ENCODE measurements at regions not wholly inside any gene's neighbourhood (a gene's known extent, or its start where the extent isn't known, plus 50 kb on each side); places are given as distances from the start of the nearest gene placed in this dataset.

GRCh38 chr2:12083081-12083581, 336.7 kb downstream of the LPIN1 start:
- DNase-seq (ENCODE audit: low read depth in 3 of 3): no peak

DNA sequence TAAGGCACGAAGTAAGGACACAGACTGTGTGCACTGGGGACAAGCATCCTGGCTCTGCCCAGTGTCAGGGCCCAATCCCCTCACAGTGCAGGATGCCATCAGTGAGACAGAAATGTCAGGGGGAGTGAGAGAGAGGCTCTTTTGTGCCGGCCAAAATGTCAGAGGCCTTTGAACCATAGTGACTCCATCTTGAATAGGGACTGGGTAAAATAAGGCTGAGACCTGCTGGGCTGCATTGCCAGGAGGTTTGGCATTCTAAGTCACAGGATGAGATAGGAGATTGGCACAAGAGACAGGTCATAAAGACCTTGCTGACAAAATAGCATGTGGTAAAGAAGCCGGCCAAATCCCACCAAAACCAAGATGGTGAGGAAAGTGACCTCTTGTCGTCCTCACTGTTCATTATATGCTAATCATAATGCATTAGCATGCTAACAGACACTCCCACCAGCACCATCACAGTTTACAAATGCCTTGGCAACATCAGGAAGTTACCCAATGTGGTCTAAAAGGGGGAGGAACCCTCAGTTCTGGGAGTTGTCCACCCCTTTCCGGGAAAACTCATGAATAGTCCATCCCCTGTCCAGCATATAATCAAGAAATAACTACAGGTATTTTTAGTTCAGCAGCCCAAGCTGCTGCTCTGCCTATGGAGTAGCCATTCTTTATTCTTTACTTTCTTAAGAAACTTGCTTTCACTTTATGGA, 337.4 kb downstream of the LPIN1 start:
- no peak for DNase-seq (ENCODE audit: low read depth in 3 of 3)

DNA sequence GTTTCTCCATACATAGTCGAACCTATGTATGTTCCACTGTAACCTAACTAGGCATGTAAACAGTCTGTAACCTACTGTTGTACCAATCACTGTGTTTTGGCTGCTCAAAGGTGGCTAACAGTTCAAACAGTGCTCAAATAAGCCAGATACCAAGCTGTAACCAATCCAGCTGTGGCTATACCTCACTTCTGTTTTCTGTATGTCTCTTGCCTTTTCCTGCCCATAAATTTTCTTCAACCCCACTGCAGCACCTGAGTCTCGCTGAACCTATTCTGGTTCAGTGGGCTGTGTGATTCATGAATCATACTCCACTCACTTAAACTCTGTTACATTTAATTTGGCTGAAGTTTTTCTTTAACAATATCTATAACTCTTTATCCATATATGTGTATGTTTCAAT, 340.7 kb downstream of the LPIN1 start:
- no peak for DNase-seq (ENCODE audit: low read depth in 3 of 3)

DNA sequence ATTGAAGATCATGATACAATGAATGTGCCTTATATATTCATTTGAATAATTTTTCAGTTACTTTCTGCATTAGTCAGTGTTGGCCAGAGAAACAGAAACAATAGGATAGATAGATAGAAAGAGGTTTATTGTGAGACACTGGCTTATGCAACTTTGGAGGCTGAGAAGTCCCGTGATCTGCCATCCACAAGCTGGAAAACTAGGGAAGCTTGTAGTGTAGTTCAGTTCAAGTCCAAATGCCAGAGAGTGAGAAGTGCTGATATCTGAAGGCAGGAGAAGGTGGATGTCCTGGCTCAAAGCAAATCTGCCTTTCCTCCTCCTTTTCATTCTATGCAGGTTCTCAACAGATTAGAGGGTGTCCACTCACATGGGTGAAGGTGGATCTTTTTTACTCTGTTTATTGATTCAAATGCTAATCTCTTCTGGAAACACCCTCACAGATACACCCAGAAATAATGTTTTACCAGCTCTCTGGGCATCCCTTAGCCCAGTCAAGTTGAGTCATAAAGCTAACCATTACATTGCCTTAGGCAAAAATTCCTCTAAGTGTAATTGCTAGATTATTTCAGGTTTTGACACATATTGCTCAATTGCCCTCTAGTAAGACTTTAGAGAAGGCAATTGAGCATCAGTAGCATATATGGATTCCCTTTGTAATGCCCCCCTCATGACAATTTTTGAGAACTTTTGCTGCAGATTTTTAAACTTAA, 341.4 kb downstream of the LPIN1 start:
- DNase-seq (ENCODE audit: low read depth in 3 of 3): no peak

- no peak for DNase-seq (ENCODE audit: low read depth in 3 of 3)
Observed at GRCh38 chr2:12089001-12089400, 342.6 kb downstream of the LPIN1 start.

DNA sequence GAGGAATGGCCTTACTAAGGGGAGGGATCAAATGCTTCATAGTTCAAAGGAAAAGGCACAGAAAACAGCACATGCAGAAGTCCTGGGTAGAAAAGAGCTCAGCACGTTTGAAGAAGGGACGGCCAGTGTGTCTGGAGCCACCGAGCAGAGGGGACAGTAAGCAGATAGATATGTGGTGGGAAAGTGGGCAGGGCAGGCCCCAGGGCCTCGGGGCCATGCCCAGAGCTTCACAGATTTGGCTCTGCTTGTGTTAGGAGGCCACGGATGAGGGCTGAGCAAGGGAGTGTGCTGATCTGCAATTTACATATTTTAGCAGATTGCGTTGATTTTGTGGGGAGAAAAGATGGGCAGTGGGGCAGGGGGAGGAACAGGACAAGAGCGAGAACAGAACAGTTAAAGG, 343.1 kb downstream of the LPIN1 start:
- no peak for DNase-seq (ENCODE audit: low read depth in 3 of 3)

DNA sequence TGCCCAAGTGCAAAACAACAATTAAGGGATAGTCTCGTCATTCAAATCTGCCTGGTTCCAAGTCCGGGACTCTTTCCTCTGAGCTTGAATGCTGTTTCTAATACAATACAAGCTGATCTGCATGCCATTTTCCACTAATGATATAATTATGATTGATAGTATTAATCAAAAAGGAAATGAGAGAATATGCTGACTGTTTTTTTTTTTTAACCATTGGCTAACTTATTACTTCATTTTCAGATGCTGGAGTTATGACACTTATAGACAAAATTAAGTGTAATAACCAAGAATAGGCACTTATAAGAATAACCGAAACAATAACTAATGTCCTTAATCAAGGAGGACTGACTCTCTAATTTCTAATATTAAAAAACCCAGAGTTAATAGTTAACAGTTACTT, 343.6 kb downstream of the LPIN1 start:
- no peak for DNase-seq (ENCODE audit: low read depth in 3 of 3)

GRCh38 chr2:12090590-12090989, 344.2 kb downstream of the LPIN1 start:
- no peak for DNase-seq (ENCODE audit: low read depth in 3 of 3)

DNA sequence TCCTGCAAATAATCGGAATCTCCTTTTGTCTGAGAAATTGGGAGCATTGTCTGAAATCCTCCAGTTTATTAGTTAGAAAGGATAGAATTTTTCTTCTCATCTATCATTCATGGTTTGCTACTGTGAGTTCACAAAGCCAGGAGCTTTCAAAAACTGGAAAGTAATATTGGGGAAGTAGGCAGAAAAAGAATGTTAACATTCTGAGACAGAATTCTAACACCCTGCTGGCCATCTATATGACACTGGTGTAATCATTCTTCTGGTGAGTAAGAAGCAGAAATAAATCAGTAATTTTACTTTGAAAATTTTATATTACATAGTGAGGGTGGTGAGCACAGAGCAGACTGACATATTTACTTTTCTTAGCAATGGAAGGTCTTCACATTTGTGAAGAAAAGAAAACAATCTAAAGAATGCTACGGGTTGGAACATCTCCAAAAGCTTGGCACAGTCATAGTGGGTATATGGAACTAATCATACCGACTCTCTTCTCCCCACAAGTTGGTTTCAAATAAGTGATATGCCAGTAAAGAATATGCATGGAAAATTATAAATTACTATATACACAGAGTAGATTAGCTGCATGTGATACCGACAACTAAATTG, 344.9 kb downstream of the LPIN1 start:
- no peak for DNase-seq (ENCODE audit: low read depth in 3 of 3)

- DNase-seq (ENCODE audit: low read depth in 3 of 3): no peak
Observed at GRCh38 chr2:12094134-12094533, 347.7 kb downstream of the LPIN1 start.

GRCh38 chr2:12096051-12096787, 349.8 kb downstream of the LPIN1 start:
- no peak for DNase-seq (ENCODE audit: low read depth in 3 of 3)

DNA sequence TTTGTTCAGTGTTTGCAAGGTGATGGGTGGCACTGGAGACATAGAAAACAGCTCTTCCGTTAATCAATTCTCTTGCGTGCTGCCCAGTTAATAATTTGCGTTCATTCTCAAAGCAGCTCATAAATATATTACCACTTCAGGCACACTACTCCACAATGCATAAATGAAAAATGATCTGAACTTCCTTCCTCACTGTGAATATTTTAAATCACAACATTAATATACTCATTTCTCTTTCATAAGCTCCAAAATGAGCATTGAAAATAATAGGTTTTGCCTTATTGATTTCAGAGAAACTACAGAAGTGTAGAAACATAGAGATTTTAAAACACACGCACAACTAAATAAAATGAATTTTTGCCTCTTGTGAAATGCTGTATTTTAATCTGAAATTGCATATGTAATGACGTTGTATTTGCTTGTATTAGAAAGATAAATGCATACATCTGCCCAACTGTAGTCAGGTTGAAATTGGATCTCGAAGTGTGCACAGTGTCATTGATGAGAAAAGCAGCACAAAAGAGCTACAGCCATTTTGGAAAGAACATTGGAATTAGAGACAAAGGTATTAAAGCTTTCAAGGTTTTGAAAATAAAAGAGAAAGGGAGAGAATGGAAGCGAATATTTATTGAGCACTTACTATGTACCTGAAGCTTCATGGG, 350.5 kb downstream of the LPIN1 start:
- no peak for DNase-seq (ENCODE audit: low read depth in 3 of 3)

DNA sequence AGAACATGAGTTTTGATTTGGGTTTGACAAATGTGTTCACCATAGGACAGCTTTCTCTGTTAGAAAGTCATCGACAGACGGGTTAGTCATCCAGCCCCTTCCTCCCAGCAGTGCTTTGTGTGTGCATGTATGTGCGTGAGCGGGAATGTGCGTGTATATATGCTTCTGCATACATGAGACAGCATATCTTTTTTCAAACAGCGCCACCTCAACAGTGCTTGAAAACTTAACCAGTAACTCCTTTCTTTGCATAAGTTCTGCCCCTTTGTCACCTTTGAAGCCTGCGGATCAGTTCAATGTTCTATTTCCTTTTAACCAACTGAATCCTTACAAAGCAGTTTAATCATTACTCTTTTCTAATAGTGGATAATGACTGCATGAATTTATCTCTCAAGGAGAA, 351.4 kb downstream of the LPIN1 start:
- DNase-seq (ENCODE audit: low read depth in 3 of 3): no peak

DNA sequence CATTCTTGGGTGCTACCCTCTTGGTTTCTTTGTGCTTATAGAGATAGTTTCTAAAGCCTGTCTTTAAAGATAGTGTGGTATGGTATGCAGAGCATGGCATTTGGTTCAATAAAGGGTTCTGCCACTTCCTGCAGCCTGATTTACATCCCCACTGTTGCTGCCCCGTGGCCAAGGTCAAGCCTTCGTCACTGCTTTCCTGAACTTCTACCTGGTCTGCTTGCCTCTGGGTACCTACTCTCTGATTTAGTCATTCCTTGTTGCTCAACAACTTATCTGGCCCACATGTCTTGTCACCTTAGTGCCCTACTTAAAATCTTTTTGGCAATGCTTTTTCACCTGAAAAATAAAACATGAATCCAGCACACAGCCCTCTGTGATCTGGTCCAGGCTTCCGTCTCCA, 352.9 kb downstream of the LPIN1 start:
- no peak for DNase-seq (ENCODE audit: low read depth in 3 of 3)

DNA sequence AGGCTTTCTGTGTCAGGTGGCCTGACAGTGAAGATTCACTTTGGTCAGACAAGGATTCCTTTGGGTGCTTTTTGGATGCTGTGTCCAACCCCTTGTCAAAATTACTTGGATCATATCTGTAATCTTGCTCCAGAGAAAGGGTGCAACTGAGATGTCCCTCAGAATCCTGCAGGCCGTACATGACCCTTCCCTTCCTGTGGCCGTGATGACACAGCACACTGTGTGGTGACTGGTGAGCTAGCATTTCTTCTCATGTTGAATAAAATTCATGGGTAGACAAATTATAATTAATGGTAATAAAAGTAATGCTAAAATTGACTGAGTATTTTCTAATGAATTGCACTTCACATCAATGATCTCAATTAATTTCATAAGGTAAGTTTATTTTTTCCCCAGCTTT, 356.2 kb downstream of the LPIN1 start:
- no peak for DNase-seq (ENCODE audit: low read depth in 3 of 3)

DNA sequence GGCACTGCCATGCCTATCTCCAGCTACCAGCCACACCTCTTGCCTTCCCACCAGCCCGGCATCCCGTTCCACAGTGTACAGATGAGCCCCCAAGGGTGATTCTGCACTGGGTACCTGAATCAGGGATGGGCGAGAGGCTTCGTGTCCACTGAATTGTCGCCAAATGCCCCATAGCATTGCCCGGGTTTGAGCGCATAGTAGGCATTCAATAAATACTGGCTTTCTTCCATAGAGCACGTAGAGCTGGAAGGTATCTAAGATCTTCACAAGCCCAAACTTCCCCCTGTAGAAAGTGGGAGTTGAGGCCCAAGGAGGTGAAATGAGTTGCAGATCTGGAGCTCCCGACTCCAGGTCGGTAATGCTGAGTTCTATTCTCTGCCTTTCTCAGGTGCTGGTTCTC, 358.7 kb downstream of the LPIN1 start:
- DNase-seq (ENCODE audit: low read depth in 3 of 3): no peak

DNA sequence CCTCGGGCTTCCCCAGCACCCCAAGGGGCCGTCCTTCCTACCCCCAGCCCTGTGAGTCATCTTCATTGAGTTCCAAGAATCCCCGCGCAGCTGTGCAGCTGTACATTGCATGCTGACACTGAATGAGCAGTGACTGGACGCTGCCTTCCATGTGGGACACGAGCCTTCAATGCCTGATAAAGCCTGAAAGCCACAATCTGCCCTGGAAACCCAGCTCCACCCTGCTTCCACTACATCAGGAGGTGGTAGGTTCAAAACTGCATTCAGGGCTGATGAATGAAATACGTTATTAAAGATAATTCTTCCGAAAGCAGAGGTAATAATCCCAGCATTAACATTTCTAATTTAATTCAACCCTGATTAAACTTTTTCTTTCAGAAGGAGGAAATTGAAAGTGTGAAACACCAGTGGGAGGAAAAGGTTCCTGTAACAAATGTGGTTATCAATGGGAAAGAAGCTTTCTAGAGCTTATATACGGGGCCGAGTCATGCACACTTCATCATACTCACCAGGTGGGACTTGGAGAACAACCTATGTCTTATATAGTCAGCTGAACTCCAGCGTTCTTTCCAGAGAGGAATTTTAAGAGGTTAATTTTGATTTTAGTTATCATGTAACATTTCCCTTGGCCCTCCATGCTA, 360.1 kb downstream of the LPIN1 start:
- DNase-seq (ENCODE audit: low read depth in 3 of 3): peak in 2 of 3 experiments; percentile 3 to 57

DNA sequence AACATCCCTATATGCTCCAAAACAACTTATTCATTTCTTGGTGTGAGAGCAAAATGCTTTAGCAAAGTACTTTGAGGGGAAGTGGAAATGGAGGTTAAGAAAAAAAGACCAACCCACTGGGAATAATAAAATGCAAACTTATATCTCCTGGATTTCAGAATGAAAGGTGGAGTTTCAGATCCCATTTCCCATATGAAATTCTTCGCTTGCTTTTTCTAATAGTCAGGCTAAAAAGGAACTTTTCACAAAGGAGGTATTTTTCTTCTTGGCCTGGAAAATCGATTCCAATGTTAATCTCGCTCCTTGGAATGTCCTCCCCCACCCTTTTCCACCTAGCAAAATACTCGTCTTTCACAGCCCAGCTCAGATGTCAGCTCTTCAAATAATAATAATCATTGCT, 360.9 kb downstream of the LPIN1 start:
- no peak for DNase-seq (ENCODE audit: low read depth in 3 of 3)

GRCh38 chr2:12107939-12108338, 361.5 kb downstream of the LPIN1 start:
- no peak for DNase-seq (ENCODE audit: low read depth in 3 of 3)

DNA sequence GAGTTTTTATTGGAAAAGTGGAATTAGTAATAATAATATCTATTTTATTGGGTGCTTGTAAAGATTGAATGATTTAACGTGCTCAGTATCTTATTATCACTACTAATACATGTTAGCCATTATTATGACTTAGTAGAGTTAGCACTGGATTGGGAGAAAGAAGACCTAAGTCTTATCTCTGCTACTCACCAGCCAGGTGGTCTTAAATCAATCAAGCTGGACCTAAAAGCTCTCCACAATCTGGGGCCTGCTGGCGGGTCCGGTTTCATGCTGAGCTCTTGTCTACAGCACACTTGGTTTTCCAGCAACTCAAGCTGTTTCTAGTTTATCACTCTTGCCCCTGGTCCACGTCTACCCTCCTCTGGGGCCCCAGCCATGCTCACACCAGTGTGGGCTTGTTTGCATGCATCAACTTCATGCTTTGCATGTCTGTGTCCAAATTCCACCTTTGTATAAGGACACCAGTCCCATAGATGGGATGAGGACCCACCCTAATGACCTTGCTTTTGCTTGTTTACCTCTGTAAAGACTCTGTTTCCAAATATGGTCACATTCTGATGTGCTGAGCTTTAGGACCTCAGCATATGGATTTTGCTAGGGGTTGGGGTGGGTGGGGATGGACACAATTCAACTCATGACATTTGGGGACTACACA, 363.1 kb downstream of the LPIN1 start:
- no peak for DNase-seq (ENCODE audit: low read depth in 3 of 3)

GRCh38 chr2:12110074-12110473, 363.6 kb downstream of the LPIN1 start:
- DNase-seq (ENCODE audit: low read depth in 3 of 3): no peak
